CD4-positive, alpha-beta T cell treated with Interleukin-4 for 4 hours (primary cell): ENCODE measurements at regions not wholly inside any gene's neighbourhood (a gene's known extent, or its start where the extent isn't known, plus 50 kb on each side); places are given as distances from the start of the nearest gene placed in this dataset.
"Not testable (repeated sequence)": the region's sequence is repeated elsewhere in the genome, so short reads cannot be mapped to it uniquely, and the experiment has no call there.

Experiments used
- DNase-seq: peaks from one replicate; pipeline ENCODE4 v3.0.0-alpha.2; 2020

GRCh38 chr3:132084982-132085381 is 50.2 kb upstream of the CPNE4 start:
- DNase-seq, result no peak

DNA sequence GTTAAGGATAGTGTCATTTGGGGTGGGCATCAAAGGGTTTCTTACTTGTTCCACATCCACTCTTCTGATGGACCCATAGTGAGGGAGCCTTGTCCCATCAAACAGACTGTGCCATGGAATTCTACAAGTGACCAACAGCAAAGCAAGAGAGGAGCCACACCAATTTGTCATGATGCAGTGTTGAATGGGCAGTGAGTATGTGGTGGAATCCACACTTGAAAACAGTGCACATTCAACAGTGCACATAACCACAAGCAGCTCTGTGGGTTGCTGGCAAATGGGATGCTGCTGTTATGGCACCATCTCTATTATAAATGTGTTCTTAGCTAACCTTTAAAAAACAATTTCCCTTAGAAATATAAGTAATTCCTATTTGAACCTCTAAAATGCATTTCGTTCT is 52.5 kb upstream of the CPNE4 start:
- no peak for DNase-seq

GRCh38 chr3:132088291-132088690 is 53.5 kb upstream of the CPNE4 start:
- no peak for DNase-seq

DNA sequence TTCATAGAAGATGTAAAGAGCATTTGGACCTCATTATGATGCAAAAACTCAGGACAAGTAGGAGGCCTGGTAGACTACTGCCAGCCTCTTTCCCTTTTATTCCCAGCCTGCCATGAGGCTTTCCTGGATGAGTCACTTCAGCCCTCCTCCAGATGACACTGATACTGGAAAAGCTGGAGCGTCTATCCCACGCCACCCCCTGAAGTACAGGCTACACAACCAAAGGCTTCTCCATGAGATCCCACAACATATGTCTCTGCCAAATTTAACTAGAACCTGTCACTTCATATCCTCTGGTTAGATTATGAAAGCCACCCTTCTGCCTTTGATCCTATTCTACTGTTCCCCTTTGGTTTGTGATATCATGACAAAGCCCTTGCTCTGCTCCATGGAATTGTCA is 56.1 kb upstream of the CPNE4 start:
- DNase-seq, result no peak

GRCh38 chr3:132116601-132117000 is 81.8 kb upstream of the CPNE4 start:
- no peak for DNase-seq

DNA sequence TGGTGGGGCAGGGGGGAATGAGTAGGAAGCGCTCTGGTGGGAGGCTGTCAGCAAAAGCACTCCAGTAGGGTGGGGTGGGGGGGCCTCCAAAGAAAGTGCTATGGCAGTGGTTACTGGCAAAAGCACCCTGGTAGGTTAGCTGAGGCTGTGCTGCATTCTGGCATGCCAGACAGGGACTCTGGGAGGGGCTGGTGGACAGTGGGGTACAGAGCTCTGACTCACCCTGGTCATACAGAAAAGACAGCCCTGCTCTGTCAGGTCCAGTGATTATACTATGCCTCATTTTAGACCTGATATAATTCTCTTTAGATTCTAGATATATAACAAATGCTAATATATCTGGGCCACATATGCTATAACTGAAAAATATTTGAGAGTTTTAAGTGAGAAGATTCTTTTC is 82.8 kb upstream of the CPNE4 start:
- DNase-seq, result no peak

GRCh38 chr3:132119531-132119930 is 84.7 kb upstream of the CPNE4 start:
- no peak for DNase-seq

DNA sequence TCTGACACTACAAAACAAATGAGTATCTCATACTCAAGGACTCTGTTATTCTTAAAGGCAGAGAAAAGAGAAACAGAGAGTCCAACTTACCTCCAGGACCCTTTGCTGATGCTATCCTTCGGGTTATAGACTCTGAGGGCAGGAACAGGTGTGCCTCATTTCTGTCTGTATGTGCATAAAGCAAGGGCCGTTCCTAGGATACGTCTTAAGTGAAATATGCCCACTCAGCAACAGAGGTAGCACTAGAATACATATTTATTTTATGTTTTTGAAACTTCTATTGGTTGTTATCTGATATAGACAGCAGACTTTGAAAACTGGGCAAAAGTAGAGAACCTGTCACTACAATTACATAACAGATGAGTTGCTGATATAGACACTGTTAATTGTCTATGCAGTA is 89.3 kb upstream of the CPNE4 start:
- DNase-seq, result no peak

- no peak for DNase-seq
These were observed 90.0 kb upstream of the CPNE4 start for GRCh38 chr3:132124651-132125284.

GRCh38 chr3:132134611-132135010 is 99.8 kb upstream of the CPNE4 start:
- no peak for DNase-seq

DNA sequence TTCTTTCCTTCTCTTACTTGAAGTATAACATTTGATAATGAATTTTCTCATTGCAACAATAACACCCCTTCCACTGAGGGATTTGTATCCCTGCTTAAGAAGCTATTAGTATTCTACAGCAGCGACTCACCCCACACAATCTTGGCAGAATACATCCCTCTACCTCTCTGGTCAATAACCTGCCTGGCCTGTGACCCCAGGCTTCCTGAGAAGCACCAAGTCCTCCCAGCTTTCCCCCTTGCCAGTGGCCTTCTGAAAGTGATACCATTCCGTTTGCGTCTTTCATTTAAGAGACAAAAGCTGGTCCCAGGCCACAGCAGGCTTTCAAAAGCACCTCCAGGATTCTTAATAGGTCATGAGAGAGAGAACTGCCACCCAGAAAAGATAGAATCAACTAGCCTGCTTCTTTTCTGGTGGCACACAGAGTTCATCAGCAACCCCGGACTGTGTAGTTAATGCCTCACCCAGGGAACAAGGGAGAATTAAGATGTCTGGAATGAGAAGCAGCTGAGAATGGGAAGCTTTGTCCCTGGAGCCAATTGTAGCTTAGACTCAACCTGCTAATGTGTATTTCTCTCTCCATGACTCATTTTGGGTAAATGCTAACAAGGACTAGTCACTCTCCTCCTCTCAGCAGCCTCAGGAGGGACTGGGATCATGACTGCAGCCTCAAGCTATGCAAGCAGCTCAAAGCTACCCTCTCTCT is 101.0 kb upstream of the CPNE4 start:
- no peak for DNase-seq

- DNase-seq, result no peak
These were observed 101.5 kb upstream of the CPNE4 start for GRCh38 chr3:132136334-132136716.

GRCh38 chr3:132136902-132137301 is 102.1 kb upstream of the CPNE4 start:
- not testable (repeated sequence) for DNase-seq

DNA sequence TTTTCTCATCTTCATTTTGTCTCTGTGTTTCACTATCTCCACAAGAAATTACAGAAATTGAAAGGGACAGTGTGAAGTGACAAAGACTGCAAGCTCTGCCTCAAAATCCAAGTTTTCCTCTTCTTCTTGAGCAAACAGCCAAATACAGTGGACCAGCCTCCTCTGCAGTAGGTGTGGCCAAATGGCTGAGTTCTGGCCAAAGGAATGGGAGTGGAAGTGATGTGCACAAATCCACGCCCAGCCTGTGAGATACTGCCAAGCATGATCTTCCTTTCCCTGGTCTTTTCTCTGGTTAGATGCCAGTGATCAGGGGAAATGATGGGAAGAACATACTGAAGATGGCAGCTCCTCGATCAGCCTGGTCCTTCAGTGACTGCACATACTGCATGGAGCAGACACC is 111.0 kb upstream of the CPNE4 start:
- DNase-seq, result no peak

DNA sequence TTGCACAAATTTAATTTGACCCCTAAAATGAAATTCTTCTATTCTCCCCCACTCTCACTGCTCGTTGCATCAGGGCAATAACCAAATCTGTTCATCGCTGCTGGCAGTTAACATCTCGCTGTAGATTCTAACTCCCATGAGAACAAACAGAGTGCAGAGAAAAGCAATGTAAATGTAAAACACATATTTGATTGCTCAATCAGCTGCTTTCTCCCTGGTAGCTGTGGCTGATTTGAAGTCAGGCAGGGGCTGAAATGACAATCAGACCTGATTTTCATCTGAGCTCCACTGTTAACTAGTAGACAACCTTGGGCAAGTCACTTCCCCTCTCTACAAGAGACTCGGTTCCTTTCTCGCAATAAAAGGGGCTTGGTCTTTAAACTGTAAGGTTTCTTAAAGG is 119.8 kb upstream of the CPNE4 start:
- DNase-seq, result no peak

DNA sequence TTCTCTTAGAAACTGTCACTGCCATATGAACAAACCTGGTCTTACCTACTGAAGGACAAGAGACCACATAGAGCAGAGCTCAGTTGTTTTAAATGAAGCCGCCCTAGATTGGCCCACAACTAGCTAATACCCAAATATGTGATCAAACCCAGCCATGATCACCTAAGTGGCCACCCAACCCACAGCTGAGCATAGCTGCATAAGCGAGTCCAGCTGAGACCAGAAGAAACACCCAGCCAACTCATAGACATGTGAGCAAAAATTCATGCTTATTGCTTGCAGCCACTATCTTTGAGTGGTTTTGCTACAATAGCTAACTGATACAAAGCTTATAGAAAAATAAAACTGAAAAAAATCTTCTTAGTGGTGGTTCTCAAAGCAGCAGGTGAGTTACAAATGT is 124.3 kb upstream of the CPNE4 start:
- no peak for DNase-seq

GRCh38 chr3:132160198-132160597 is 125.4 kb upstream of the CPNE4 start:
- DNase-seq, result no peak

DNA sequence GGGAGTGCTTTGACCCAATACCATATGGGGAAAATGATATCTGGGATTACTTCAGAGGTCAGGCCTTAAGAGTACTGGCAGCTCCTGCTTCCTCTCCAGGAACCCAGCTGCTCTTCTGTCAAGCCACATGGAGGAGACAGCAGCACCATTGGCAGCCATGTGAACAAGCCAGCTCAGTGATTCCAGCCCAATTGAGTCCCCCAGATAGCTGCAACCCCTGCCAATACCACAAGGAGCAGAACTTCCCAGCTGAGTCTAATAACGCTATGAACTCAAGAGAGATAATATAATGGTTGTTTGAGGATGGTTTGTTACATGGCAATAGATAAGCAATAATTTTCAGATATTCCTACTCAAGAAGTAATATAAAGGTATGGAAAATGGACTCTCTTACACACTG is 126.8 kb upstream of the CPNE4 start:
- DNase-seq, result no peak

DNA sequence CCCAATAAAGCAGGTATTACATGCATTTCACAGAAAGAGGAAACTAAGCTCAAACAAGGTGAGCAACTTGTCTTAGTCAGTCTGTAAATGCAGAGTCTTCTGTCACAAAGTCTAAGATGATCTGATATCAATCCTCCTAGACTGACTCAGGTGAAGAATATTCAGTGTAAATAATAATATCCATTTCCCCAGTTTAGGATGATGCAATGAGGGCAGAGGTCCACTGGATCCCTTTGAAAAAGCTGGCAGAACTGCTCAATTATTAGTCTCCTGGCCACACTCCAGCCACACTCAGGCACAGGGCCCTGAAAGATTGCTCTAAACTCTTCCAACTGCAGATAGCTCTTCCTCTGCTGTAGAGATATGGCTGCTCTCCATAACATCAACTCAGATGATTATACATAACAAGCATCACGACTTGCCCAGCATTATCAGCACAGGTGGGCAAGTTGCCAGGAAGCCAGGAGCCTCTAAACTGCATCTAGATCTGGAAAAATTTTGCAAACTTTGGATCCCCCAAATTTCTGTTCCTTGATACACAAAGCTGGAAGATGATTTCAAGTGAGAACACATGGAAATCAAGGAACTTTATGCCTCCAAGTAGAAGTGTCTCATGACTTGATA is 129.8 kb upstream of the CPNE4 start:
- no peak for DNase-seq

GRCh38 chr3:132167870-132168269 is 133.1 kb upstream of the CPNE4 start:
- no peak for DNase-seq

DNA sequence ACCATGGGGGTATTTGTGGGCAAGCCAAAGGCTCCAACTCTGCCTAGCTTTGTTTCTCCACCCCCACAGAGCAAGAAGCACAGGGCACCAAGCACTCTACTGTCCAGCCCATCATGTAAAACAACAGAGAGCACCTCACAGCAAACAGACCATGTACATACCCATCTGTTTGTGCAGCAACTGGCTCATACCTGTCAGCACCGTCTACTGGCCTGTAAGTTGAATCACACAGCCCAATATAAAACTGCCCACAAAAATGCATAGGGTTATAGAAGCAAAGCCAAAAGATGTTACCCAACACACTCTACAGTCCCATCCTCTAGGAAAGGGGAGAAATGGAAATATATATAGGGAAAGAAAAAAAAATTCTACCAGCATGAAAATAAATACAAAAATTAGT is 139.7 kb upstream of the CPNE4 start:
- DNase-seq, result no peak

DNA sequence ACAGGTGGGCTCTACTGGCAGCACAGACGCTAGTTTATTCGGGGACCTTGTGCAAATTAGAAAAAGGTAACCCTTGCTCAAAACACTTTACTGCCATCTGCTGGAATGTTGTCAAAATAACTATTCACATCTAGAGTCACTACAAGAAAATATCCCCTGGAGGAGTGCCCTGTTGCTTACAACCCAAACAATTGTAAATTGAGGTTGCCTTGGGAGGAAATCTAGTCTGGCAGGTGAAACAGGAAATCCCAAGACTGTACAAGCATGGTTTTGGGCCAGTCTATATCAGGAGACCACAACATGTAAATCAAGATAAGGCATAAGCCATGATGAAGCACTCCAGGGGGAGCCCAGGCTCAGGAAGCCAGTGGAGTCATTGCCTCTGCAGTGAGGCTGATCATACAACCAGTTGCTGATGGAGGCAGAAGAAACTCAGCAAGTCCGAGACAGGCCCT is 136.8 kb upstream of the ACP3 start:
- peak; percentile 40 for DNase-seq

DNA sequence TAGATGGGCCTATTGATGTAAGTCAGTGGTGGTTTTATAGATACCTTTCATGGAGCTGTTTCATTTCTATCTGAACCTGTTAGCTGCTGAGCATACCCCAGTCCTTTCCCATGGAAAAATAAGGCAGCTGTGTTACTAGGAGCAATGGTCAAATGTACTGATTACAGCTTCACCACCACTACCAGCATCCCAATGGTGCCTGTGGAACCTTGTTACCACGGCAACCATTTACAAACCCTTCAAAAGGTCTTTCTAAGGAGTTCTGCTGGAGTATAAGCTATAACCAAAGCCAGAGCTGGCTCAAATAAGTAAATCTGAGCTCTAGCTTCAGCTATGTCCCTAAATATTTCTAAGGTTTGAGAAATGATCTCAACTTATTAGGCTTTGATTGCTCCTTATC is 133.4 kb upstream of the ACP3 start:
- no peak for DNase-seq

DNA sequence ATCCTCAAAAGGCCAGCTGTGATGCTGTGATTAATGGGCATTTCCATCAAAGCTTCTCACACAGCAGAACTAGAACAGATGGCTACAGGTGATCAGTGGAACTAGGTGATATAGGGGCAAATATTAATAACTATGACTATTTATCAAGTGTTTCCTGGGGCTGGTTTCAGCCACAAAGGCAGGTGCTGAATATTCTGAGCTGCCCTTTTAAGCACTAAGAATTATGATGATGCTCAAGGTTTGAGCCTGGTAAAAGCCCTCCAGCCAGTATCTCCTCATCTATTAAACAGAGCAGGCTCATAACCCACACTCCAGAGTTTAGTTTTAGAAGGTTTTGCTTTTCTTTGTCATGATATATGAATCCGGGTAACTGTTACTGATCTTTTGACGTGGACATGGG is 129.5 kb upstream of the ACP3 start:
- no peak for DNase-seq

GRCh38 chr3:132189601-132190000 is 127.6 kb upstream of the ACP3 start:
- no peak for DNase-seq
